ENCODE measurements at regions not wholly inside any gene's neighbourhood (a gene's known extent, or its start where the extent isn't known, plus 50 kb on each side); places are given as distances from the start of the nearest gene placed in this dataset.

- TF ChIP-seq, protein P1, sequence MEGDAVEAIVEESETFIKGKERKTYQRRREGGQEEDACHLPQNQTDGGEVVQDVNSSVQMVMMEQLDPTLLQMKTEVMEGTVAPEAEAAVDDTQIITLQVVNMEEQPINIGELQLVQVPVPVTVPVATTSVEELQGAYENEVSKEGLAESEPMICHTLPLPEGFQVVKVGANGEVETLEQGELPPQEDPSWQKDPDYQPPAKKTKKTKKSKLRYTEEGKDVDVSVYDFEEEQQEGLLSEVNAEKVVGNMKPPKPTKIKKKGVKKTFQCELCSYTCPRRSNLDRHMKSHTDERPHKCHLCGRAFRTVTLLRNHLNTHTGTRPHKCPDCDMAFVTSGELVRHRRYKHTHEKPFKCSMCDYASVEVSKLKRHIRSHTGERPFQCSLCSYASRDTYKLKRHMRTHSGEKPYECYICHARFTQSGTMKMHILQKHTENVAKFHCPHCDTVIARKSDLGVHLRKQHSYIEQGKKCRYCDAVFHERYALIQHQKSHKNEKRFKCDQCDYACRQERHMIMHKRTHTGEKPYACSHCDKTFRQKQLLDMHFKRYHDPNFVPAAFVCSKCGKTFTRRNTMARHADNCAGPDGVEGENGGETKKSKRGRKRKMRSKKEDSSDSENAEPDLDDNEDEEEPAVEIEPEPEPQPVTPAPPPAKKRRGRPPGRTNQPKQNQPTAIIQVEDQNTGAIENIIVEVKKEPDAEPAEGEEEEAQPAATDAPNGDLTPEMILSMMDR (conservative IDR thresholded peaks at IDR 0.05; ENCODE audit: low read length) = no peak
- no peak for TF ChIP-seq EZH2phosphoT487 (IDR thresholded peaks at IDR 0.05; ENCODE audit: borderline replicate concordance, low read depth, low read length)
Observed at GRCh38 chr2:41720331-41721251, 327.2 kb upstream of the PKDCC start.
